ENCODE measurements at regions not wholly inside any gene's neighbourhood (a gene's known extent, or its start where the extent isn't known, plus 50 kb on each side); places are given as distances from the start of the nearest gene placed in this dataset.

GRCh38 chr3:163019260-163019659 lies 1522.7 kb downstream of the OTOL1 start:
- no peak overlapping the region for H3K4me3 ChIP-seq (ENCODE audit: low read depth, low read length)
- no peak for DNase-seq (ENCODE audit: low read depth)
- no peak for TF ChIP-seq CTCF (IDR thresholded peaks at IDR 0.05; ENCODE audit: insufficient read depth, low read depth, low read length)

- no peak for DNase-seq (ENCODE audit: low read depth)
- no peak overlapping the region for H3K4me3 ChIP-seq (ENCODE audit: low read depth, low read length)
- no peak for TF ChIP-seq CTCF (IDR thresholded peaks at IDR 0.05; ENCODE audit: insufficient read depth, low read depth, low read length)
Observed at GRCh38 chr3:163033652-163034051, 1537.0 kb downstream of the OTOL1 start.

GRCh38 chr3:163039636-163040035 lies 1543.0 kb downstream of the OTOL1 start:
- no peak for DNase-seq (ENCODE audit: low read depth)
- TF ChIP-seq CTCF (IDR thresholded peaks at IDR 0.05; ENCODE audit: insufficient read depth, low read depth, low read length) = no peak
- H3K4me3 ChIP-seq (ENCODE audit: low read depth, low read length) = no peak overlapping the region

- peak; percentile 19 for DNase-seq (ENCODE audit: low read depth)
Observed at GRCh38 chr3:163043074-163043473, 1546.5 kb downstream of the OTOL1 start.

GRCh38 chr3:163045945-163046344 lies 1549.3 kb downstream of the OTOL1 start:
- TF ChIP-seq CTCF (IDR thresholded peaks at IDR 0.05; ENCODE audit: insufficient read depth, low read depth, low read length) = no peak
- no peak for DNase-seq (ENCODE audit: low read depth)
- H3K4me3 ChIP-seq (ENCODE audit: low read depth, low read length) = no peak overlapping the region

More at GRCh38 chr3:163043074-163043473, 1546.5 kb downstream of the OTOL1 start:
- peak; percentile 50 for TF ChIP-seq CTCF (IDR thresholded peaks at IDR 0.05; ENCODE audit: insufficient read depth, low read depth, low read length)
- no peak overlapping the region for H3K4me3 ChIP-seq (ENCODE audit: low read depth, low read length)

DNA sequence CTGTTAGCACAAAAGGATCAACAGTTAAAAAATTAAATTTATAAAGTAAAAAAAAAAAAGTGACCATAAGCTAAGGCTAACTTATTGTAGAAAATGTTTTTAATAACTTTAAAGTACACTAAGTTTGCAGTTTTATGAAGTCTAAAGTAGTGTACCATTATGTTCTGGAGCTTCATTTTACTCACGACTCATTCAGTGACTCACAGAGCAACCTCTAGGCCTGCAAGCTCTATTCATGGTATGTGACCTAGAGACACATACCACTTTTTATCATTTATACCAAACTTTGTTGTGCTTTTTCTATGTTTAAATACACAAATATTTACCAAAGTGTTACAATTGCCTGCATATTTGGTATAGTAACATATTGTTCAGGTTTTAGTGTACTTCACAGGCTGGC lies 1552.3 kb downstream of the OTOL1 start:
- H3K4me3 ChIP-seq (ENCODE audit: low read depth, low read length) = no peak overlapping the region
- no peak for TF ChIP-seq CTCF (IDR thresholded peaks at IDR 0.05; ENCODE audit: insufficient read depth, low read depth, low read length)
- DNase-seq (ENCODE audit: low read depth) = no peak

DNA sequence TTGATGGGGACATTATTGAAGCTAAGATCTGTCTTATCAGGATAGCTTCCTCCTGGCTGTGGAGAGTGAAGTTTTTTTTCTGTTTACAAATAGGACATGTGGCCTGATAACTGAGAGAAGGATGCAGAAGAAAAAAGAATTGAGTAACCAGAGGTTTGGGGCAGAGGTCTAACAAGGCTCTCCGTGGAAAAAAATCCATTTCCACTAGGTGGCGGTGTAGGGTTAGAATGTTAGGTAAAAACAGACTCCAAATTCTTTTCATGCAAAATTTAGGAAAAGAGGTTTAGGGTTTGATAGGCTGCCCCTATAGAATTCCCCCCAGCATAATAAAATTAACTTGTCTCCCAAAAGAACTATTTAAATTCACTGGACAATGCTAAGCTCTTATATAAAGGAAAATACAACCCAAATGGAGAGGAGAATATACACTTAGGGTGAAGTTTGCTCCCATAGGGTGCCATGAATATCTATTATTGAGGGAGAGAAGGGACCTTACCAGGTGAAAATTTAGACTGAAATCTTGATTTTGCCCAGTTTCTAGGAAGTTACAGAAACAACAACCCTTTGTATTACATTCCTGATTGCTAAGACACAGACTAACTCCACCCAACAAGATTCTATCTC lies 1560.4 kb downstream of the OTOL1 start:
- no peak overlapping the region for H3K4me3 ChIP-seq (ENCODE audit: low read depth, low read length)
- DNase-seq (ENCODE audit: low read depth) = peak; percentile 56
- TF ChIP-seq CTCF (IDR thresholded peaks at IDR 0.05; ENCODE audit: insufficient read depth, low read depth, low read length) = peak; percentile 68
